ENCODE measurements at regions not wholly inside any gene's neighbourhood (a gene's known extent, or its start where the extent isn't known, plus 50 kb on each side); places are given as distances from the start of the nearest gene placed in this dataset.

DNA sequence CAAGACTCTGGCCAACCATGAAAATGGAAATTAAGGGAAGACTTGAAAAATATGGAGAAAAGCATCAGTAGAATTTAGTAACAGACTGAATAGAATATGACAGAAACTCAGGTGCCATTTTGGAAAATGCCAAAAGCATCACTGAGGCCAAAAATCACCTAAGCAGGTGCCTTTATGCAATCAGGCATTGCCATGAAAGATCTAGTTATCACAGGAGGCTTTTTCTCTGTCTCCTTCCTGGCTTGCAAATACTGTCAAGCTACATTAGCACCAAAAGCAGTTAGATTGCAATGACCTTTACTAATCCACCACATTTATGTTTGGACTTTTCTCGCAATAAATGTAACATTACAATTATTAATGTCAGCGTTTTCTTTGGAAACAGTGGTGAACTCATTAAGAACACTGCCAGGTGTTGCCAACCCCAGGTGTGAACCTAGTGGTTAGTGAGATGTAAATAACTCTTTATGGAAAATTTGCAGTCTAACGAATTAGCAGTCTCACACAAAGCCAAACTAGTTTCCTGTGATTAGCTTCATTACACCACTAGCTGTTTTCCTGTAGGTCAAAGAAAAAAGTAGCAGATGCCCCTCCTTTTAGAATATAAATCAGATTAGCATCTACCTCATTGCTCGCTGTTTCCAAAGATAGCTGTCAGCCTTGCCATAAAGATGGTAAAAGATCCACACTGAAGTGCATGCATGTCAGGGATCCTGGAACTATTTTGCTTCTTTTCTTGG lies 1568.4 kb upstream of the TENM3 start:
- Histone ChIP-seq H3K4ac (ENCODE audit: low read depth, low read length) (no peak overlapping the region), H4K5ac (ENCODE audit: low read depth, low read length) (no peak overlapping the region), H2AK9ac (replicated peaks; ENCODE audit: low read depth, low read length, poor library complexity) (no peak overlapping the region), H2AFZ (replicated peaks; ENCODE audit: low read length, poor library complexity) (no peak overlapping the region), H2BK15ac (ENCODE audit: low read depth, low read length) (no peak overlapping the region), H3K9me1 (ENCODE audit: insufficient read depth, low read length) (no peaks in the 10 kb centered on the region), H3K36me3 (ENCODE audit: control insufficient read depth, insufficient read depth, low read length) (no peaks in the 10 kb centered on the region), H3K56ac (ENCODE audit: extremely low read depth, insufficient read depth, low read length) (no peak overlapping the region), H3K18ac (ENCODE audit: low read depth, low read length) (no peak overlapping the region), H2AK5ac (ENCODE audit: low read depth, low read length) (no peak overlapping the region), H3K4me3 (ENCODE audit: insufficient read depth, low read depth, low read length) (no peak overlapping the region), H2BK120ac (ENCODE audit: low read depth, low read length) (no peak overlapping the region), H3K4me1 (ENCODE audit: control insufficient read depth, insufficient read depth, low read length) (no peaks in the 10 kb centered on the region), H3K4me2 (ENCODE audit: low read depth, low read length) (no peak overlapping the region), H2BK20ac (ENCODE audit: low read depth, low read length) (no peak overlapping the region), H3K14ac (replicated peaks; ENCODE audit: low read depth, low read length) (no peak overlapping the region), H3K23ac (ENCODE audit: low read depth, low read length) (no peak overlapping the region), H3K9ac (ENCODE audit: low read depth, low read length) (no peak overlapping the region), H3K27ac (ENCODE audit: insufficient read depth, low read length) (no peak overlapping the region), H4K8ac (ENCODE audit: low read depth in 2 of 2, low read length in 2 of 2) (no peak overlapping the region), H3K27me3 (ENCODE audit: control insufficient read depth, insufficient read depth, low read length) (no peaks in the 10 kb centered on the region), H2BK5ac (ENCODE audit: low read depth, low read length, poor library complexity, severe bottlenecking) (no peak overlapping the region), H4K91ac (ENCODE audit: insufficient read depth, low read depth, low read length) (no peak overlapping the region), H3K79me1 (ENCODE audit: low read depth in 1 of 2, low read length in 2 of 2) (no peaks in the 10 kb centered on the region), H4K20me1 (ENCODE audit: insufficient read depth, low read length) (no peaks in the 10 kb centered on the region), H3K9me3 (ENCODE audit: control insufficient read depth, insufficient read depth, low read length) (no peaks in the 10 kb centered on the region)
- TF ChIP-seq MXI1 (IDR thresholded peaks at IDR 0.05; ENCODE audit: borderline replicate concordance, low read depth, low read length) = no peak
- TF ChIP-seq RAD21 (IDR thresholded peaks at IDR 0.05; ENCODE audit: low read length) = no peak
- TF ChIP-seq CHD1 (IDR thresholded peaks at IDR 0.05; ENCODE audit: low read depth, low read length) = no peak
- no peak for TF ChIP-seq NFE2L2 (IDR thresholded peaks at IDR 0.05; ENCODE audit: low read depth, low read length)
- no peak for TF ChIP-seq RCOR1 (IDR thresholded peaks at IDR 0.05; ENCODE audit: insufficient replicate concordance, low read length)
- no peak for TF ChIP-seq POLR2A (IDR thresholded peaks at IDR 0.05; ENCODE audit: low read depth, low read length)
- no peak for TF ChIP-seq MAZ (IDR thresholded peaks at IDR 0.05; ENCODE audit: borderline replicate concordance, low read depth, low read length)
- no peak for TF ChIP-seq RFX5 (IDR thresholded peaks at IDR 0.05; ENCODE audit: low read depth, low read length)
- TF ChIP-seq, protein P1, sequence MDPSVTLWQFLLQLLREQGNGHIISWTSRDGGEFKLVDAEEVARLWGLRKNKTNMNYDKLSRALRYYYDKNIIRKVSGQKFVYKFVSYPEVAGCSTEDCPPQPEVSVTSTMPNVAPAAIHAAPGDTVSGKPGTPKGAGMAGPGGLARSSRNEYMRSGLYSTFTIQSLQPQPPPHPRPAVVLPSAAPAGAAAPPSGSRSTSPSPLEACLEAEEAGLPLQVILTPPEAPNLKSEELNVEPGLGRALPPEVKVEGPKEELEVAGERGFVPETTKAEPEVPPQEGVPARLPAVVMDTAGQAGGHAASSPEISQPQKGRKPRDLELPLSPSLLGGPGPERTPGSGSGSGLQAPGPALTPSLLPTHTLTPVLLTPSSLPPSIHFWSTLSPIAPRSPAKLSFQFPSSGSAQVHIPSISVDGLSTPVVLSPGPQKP (IDR thresholded peaks at IDR 0.05; ENCODE audit: borderline replicate concordance, low read depth, low read length) = no peak
- no peak for TF ChIP-seq CEBPB (IDR thresholded peaks at IDR 0.05; ENCODE audit: low read depth, low read length)
- no peak for TF ChIP-seq FOS (IDR thresholded peaks at IDR 0.05; ENCODE audit: low read depth, low read length)
- no peak for TF ChIP-seq MAFK (IDR thresholded peaks at IDR 0.05; ENCODE audit: low read depth, low read length)
- TF ChIP-seq, protein P2, sequence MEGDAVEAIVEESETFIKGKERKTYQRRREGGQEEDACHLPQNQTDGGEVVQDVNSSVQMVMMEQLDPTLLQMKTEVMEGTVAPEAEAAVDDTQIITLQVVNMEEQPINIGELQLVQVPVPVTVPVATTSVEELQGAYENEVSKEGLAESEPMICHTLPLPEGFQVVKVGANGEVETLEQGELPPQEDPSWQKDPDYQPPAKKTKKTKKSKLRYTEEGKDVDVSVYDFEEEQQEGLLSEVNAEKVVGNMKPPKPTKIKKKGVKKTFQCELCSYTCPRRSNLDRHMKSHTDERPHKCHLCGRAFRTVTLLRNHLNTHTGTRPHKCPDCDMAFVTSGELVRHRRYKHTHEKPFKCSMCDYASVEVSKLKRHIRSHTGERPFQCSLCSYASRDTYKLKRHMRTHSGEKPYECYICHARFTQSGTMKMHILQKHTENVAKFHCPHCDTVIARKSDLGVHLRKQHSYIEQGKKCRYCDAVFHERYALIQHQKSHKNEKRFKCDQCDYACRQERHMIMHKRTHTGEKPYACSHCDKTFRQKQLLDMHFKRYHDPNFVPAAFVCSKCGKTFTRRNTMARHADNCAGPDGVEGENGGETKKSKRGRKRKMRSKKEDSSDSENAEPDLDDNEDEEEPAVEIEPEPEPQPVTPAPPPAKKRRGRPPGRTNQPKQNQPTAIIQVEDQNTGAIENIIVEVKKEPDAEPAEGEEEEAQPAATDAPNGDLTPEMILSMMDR (conservative IDR thresholded peaks at IDR 0.05; ENCODE audit: low read depth, low read length) = no peak
- no peak for TF ChIP-seq BHLHE40 (IDR thresholded peaks at IDR 0.05; ENCODE audit: low read depth, low read length)
- ChIA-PET CTCF (interaction anchor here (0.9 to 1.2 kb wide), 2 partner anchors 8 to 10 kb away, joined by 3 read pairs; no protein-coding TSS in a partner anchor), POLR2A (ENCODE audit: unreplicated experiment) (no interaction called here)
- no peak for ATAC-seq (ENCODE audit: low read depth)
- no TSS peak for BruUV-seq (replicated peaks)
- in situ Hi-C loops (cut with MboI; ENCODE audit: low sequenced_read_pairs) = loop anchor here (10.0 to 25.0 kb wide), 2 partner anchors 280 to 863 kb away; no protein-coding TSS in a partner anchor
- DNase-seq = no peak
- intact Hi-C loops (cut with micrococcal nuclease) = no loop called here
- dilution Hi-C loops (cut with HindIII; ENCODE audit: low sequenced_read_pairs, unreplicated experiment) = loop anchor here (25.0 kb wide), 1 partner anchor 288 kb away; no protein-coding TSS in a partner anchor
- WGBS, 2 experiments (ENCODE audit: extremely low coverage in 2 of 2, insufficient read length in 1 of 2) = no CpG with 5 or more reads among the region's 4 CpGs

Data from IMR-90 (cell line).